Natural killer cell treated with Interleukin-12 subunit alpha and Interleukin-12 subunit beta and Interleukin-15 and Interleukin-18, amount 100 ng/mL, for 72 hours (primary cell): ENCODE measurements at regions not wholly inside any gene's neighbourhood (a gene's known extent, or its start where the extent isn't known, plus 50 kb on each side); places are given as distances from the start of the nearest gene placed in this dataset.

Source experiments
- ATAC-seq, 2 donors: fragments of 150-1000 bp; cut with Tn5 transposase in 1 of 2; sonication (Bioruptor Pico), chemical (Tn5 transposase) in 1 of 2; 2 replicates each; pipeline ENCODE4 v1.10.0; 2021
- DNase-seq: peaks from one replicate; pipeline ENCODE4 v3.0.0; 2022; ENCODE audit warnings: low spot score
- H3K27ac Mint-ChIP-seq, 2 donors: 1 replicate in 1 of 2; 2 replicates in 1 of 2; pipeline ENCODE4 v1.8.0; 2022; ENCODE audit warnings: mixed read lengths in 2 of 2, mild to moderate bottlenecking in 1 of 2, moderate library complexity in 1 of 2
- H3K27me3 Mint-ChIP-seq, 2 donors: 1 replicate in 1 of 2; 2 replicates in 1 of 2; pipeline ENCODE4 v1.8.0; 2022; ENCODE audit warnings: mixed read lengths in 2 of 2
- H3K36me3 Mint-ChIP-seq: one replicate; pipeline ENCODE4 v1.8.0; 2022; ENCODE audit warnings: mixed read lengths
- H3K4me1 Mint-ChIP-seq, 2 donors: 1 replicate in 1 of 2; 2 replicates in 1 of 2; pipeline ENCODE4 v1.8.0; 2022; ENCODE audit warnings: low read depth in 2 of 2, mixed read lengths in 2 of 2, mild to moderate bottlenecking in 1 of 2
- H3K4me3 Mint-ChIP-seq: one replicate; pipeline ENCODE4 v1.8.0; 2022; ENCODE audit warnings: mixed read lengths
- H3K9me3 Mint-ChIP-seq: 2 replicates; pipeline ENCODE4 v1.8.0; 2022; ENCODE audit warnings: mixed read lengths

- DNase-seq (no peak), ATAC-seq (no peak)
- Mint-ChIP-seq H3K4me1 (no peaks in the 10 kb centered on the region), H3K36me3 (no peaks in the 10 kb centered on the region), H3K27ac (no peak overlapping the region), H3K27me3 (peaks cover 2 to 11% of the 10 kb centered on the region in 2 donors), H3K9me3 (no peaks in the 10 kb centered on the region), H3K4me3 (no peak overlapping the region)
Measured at GRCh38 chr6:12649325-12649724, 67.2 kb upstream of the PHACTR1 start.

- Mint-ChIP-seq H3K36me3 (no peaks in the 10 kb centered on the region), H3K27me3 (peaks cover 0 to 6% of the 10 kb centered on the region in 2 donors), H3K27ac (no peak overlapping the region), H3K4me1 (no peaks in the 10 kb centered on the region), H3K4me3 (no peak overlapping the region), H3K9me3 (no peaks in the 10 kb centered on the region)
- DNase-seq (no peak), ATAC-seq (no peak)
Measured at GRCh38 chr6:12653486-12653885, 63.1 kb upstream of the PHACTR1 start.

- ATAC-seq (no peak), DNase-seq (no peak)
- Mint-ChIP-seq H3K4me3 (no peak overlapping the region), H3K36me3 (no peaks in the 10 kb centered on the region), H3K27me3 (peaks cover 0 to 6% of the 10 kb centered on the region in 2 donors), H3K27ac (no peak overlapping the region), H3K9me3 (no peaks in the 10 kb centered on the region), H3K4me1 (no peaks in the 10 kb centered on the region)
Measured at GRCh38 chr6:12654107-12654506, 62.5 kb upstream of the PHACTR1 start.

GRCh38 chr6:12654514-12654913 is 62.1 kb upstream of the PHACTR1 start:
- Mint-ChIP-seq H3K4me1 (no peaks in the 10 kb centered on the region), H3K27ac (no peak overlapping the region), H3K9me3 (no peaks in the 10 kb centered on the region), H3K4me3 (no peak overlapping the region), H3K36me3 (no peaks in the 10 kb centered on the region), H3K27me3 (peaks cover 0 to 6% of the 10 kb centered on the region in 2 donors)
- DNase-seq (no peak), ATAC-seq (no peak)

GRCh38 chr6:12656906-12657305 is 59.7 kb upstream of the PHACTR1 start:
- no peaks in the 10 kb centered on the region for H3K36me3 Mint-ChIP-seq
- ATAC-seq (no peak), DNase-seq (no peak)
- no peaks in the 10 kb centered on the region for H3K4me1 Mint-ChIP-seq
- no peak overlapping the region for H3K4me3 Mint-ChIP-seq
- no peaks in the 10 kb centered on the region for H3K9me3 Mint-ChIP-seq
- H3K27ac Mint-ChIP-seq = no peak overlapping the region
- peaks cover 5 to 7% of the 10 kb centered on the region in 2 donors for H3K27me3 Mint-ChIP-seq

- H3K36me3 Mint-ChIP-seq = no peaks in the 10 kb centered on the region
- no peak for ATAC-seq
- no peak for DNase-seq
- no peaks in the 10 kb centered on the region for H3K9me3 Mint-ChIP-seq
- peaks cover 5 to 7% of the 10 kb centered on the region in 2 donors for H3K27me3 Mint-ChIP-seq
- no peaks in the 10 kb centered on the region for H3K4me1 Mint-ChIP-seq
- no peak overlapping the region for H3K4me3 Mint-ChIP-seq
- no peak overlapping the region for H3K27ac Mint-ChIP-seq
Measured at GRCh38 chr6:12657884-12658283, 58.7 kb upstream of the PHACTR1 start.

- no peak overlapping the region for H3K4me3 Mint-ChIP-seq
- H3K4me1 Mint-ChIP-seq = no peaks in the 10 kb centered on the region
- peaks cover 16 to 23% of the 10 kb centered on the region in 2 donors for H3K27me3 Mint-ChIP-seq
- no peak for ATAC-seq
- no peak for DNase-seq
- no peaks in the 10 kb centered on the region for H3K36me3 Mint-ChIP-seq
- H3K27ac Mint-ChIP-seq = no peak overlapping the region
- H3K9me3 Mint-ChIP-seq = no peaks in the 10 kb centered on the region
Measured at GRCh38 chr6:12661432-12662089, 55.0 kb upstream of the PHACTR1 start.
